WTC11 (cell line): ENCODE measurements at regions not wholly inside any gene's neighbourhood (a gene's known extent, or its start where the extent isn't known, plus 50 kb on each side); places are given as distances from the start of the nearest gene placed in this dataset.

Experiments
- ATAC-seq: fragments of 200-7000 bp; cut with Tn5 transposase; 2 replicates; pipeline ENCODE4 v1.10.0; 2021; ENCODE audit warnings: mild to moderate bottlenecking, moderate library complexity
- CTCF ChIA-PET: fragments of 300-600 bp; sonication (Branson Sonifier 250); formaldehyde crosslinking; loops from one replicate; lab custom pipeline; 2021; ENCODE audit warnings: antibody characterized with exemption; lab: Charles Lee
- POLR2A ChIA-PET: fragments of 350-600 bp; sonication (Branson Sonifier 250); formaldehyde crosslinking; loops from one replicate; lab custom pipeline; 2021; ENCODE audit warnings: antibody characterized with exemption; lab: Charles Lee
- DNase-seq: peaks from one replicate; pipeline ENCODE4 v3.0.0; 2021; ENCODE audit warnings: low spot score
- H3K27ac Mint-ChIP-seq: 2 replicates; pipeline ENCODE4 v1.8.0; 2021; ENCODE audit warnings: mixed read lengths
- H3K27me3 Mint-ChIP-seq: 2 replicates; pipeline ENCODE4 v1.8.0; 2021; ENCODE audit warnings: low read depth, mild to moderate bottlenecking, moderate library complexity, mixed read lengths
- H3K36me3 Mint-ChIP-seq: 2 replicates; pipeline ENCODE4 v1.8.0; 2021; ENCODE audit warnings: mixed read lengths
- H3K4me1 Mint-ChIP-seq: 2 replicates; pipeline ENCODE4 v1.8.0; 2022; ENCODE audit warnings: mixed read lengths
- H3K4me3 Mint-ChIP-seq: 2 replicates; pipeline ENCODE4 v1.8.0; 2021; ENCODE audit warnings: mild to moderate bottlenecking, moderate library complexity, mixed read lengths
- H3K9me3 Mint-ChIP-seq: 2 replicates; pipeline ENCODE4 v1.8.0; 2021; ENCODE audit warnings: mixed read lengths
- CREM ChIP-seq: sonication (generic); formaldehyde crosslinking; IDR thresholded peaks from 2 replicates; pipeline ENCODE4 v1.8.1; 2022; ENCODE audit warnings: mild to moderate bottlenecking, missing genetic modification reagents, moderate library complexity
- E2F5 ChIP-seq: sonication (generic); formaldehyde crosslinking; IDR thresholded peaks from 2 replicates; pipeline ENCODE4 v1.8.1; 2022; ENCODE audit warnings: mild to moderate bottlenecking, moderate library complexity, missing genetic modification reagents
- ELF4 ChIP-seq: sonication (generic); formaldehyde crosslinking; IDR thresholded peaks from 2 replicates; pipeline ENCODE4 v1.8.1; 2022; ENCODE audit warnings: low read depth, mild to moderate bottlenecking, moderate library complexity, missing genetic modification reagents
- FOXK1 ChIP-seq: sonication (generic); formaldehyde crosslinking; IDR thresholded peaks from 2 replicates; pipeline ENCODE4 v1.8.0; 2022; ENCODE audit warnings: mild to moderate bottlenecking, moderate library complexity, missing genetic modification reagents
- FOXP4 ChIP-seq: sonication (generic); formaldehyde crosslinking; IDR thresholded peaks from 2 replicates; pipeline ENCODE4 v1.8.0; 2022; ENCODE audit warnings: mild to moderate bottlenecking, missing genetic modification reagents
- HMGA2 ChIP-seq: fragments of 250-450 bp; sonication (Bioruptor Pico); IDR thresholded peaks from 2 replicates; pipeline ENCODE4 v1.4.0; 2021; ENCODE audit warnings: mild to moderate bottlenecking, moderate library complexity
- IRF2 ChIP-seq: sonication (generic); formaldehyde crosslinking; IDR thresholded peaks from 2 replicates; pipeline ENCODE4 v1.8.0; 2022; ENCODE audit warnings: low read depth, missing genetic modification reagents, borderline replicate concordance
- JUN ChIP-seq: sonication (generic); formaldehyde crosslinking; IDR thresholded peaks from 2 replicates; pipeline ENCODE4 v1.8.0; 2023; ENCODE audit warnings: mild to moderate bottlenecking, missing genetic modification reagents
- MYBL2 ChIP-seq: sonication (generic); formaldehyde crosslinking; IDR thresholded peaks from 2 replicates; pipeline ENCODE4 v1.8.1; 2023; ENCODE audit warnings: mild to moderate bottlenecking, moderate library complexity, missing genetic modification reagents
- NFATC4 ChIP-seq: fragments of 250-450 bp; sonication (Bioruptor Pico); IDR thresholded peaks from 2 replicates; pipeline ENCODE4 v1.9.0; 2021; ENCODE audit warnings: mild to moderate bottlenecking
- NFYB ChIP-seq: sonication (generic); formaldehyde crosslinking; conservative IDR thresholded peaks from 2 replicates; pipeline ENCODE4 v1.8.0; 2022; ENCODE audit warnings: low read depth, missing genetic modification reagents
- NR2C2 ChIP-seq: sonication (generic); formaldehyde crosslinking; IDR thresholded peaks from 2 replicates; pipeline ENCODE4 v1.8.0; 2022; ENCODE audit warnings: mild to moderate bottlenecking, missing genetic modification reagents
- SMAD3 ChIP-seq: sonication (generic); formaldehyde crosslinking; IDR thresholded peaks from 2 replicates; pipeline ENCODE4 v1.8.0; 2022; ENCODE audit warnings: missing genetic modification reagents, mild to moderate bottlenecking, borderline replicate concordance
- SP1 ChIP-seq: sonication (generic); formaldehyde crosslinking; conservative IDR thresholded peaks from 2 replicates; pipeline ENCODE4 v1.8.1; 2022; ENCODE audit warnings: missing genetic modification reagents
- STAT6 ChIP-seq: sonication (generic); formaldehyde crosslinking; conservative IDR thresholded peaks from 2 replicates; pipeline ENCODE4 v1.8.1; 2023; ENCODE audit warnings: mild to moderate bottlenecking, low read depth, missing genetic modification reagents, moderate library complexity
- TEAD4 ChIP-seq: sonication (generic); formaldehyde crosslinking; IDR thresholded peaks from 2 replicates; pipeline ENCODE4 v1.8.0; 2022; ENCODE audit warnings: mild to moderate bottlenecking, missing genetic modification reagents
- TP53 ChIP-seq: sonication (generic); formaldehyde crosslinking; IDR thresholded peaks from 2 replicates; pipeline ENCODE4 v1.8.1; 2023; ENCODE audit warnings: mild to moderate bottlenecking, missing genetic modification reagents
- ZNF121 ChIP-seq: sonication (generic); formaldehyde crosslinking; IDR thresholded peaks from 2 replicates; pipeline ENCODE4 v1.8.0; 2023; ENCODE audit warnings: missing genetic modification reagents
- ZNF138 ChIP-seq: sonication (generic); formaldehyde crosslinking; conservative IDR thresholded peaks from 2 replicates; pipeline ENCODE4 v1.8.1; 2022; ENCODE audit warnings: mild to moderate bottlenecking, moderate library complexity, missing genetic modification reagents
- ZNF423 ChIP-seq: fragments of 250-450 bp; sonication (Bioruptor Pico); IDR thresholded peaks from 2 replicates; pipeline ENCODE4 v2.1.2; 2022; ENCODE audit warnings: mild to moderate bottlenecking, moderate library complexity
- ZNF425 ChIP-seq: fragments of 250-450 bp; sonication (Bioruptor Pico); conservative IDR thresholded peaks from 2 replicates; pipeline ENCODE4 v1.9.0; 2021; ENCODE audit warnings: mild to moderate bottlenecking
- ZNF512 ChIP-seq: sonication (generic); formaldehyde crosslinking; IDR thresholded peaks from 2 replicates; pipeline ENCODE4 v1.8.1; 2022; ENCODE audit warnings: missing genetic modification reagents, borderline replicate concordance

- Mint-ChIP-seq H3K4me3 (no peak overlapping the region), H3K27me3 (no peaks in the 10 kb centered on the region)
These were observed 605.8 kb upstream of the MGMT start for GRCh38 chr10:128861018-128861901.

GRCh38 chr10:128863411-128863810, 603.6 kb upstream of the MGMT start:
- DNase-seq (no peak), ATAC-seq (no peak)
- Mint-ChIP-seq H3K4me1 (peaks cover 13% of the 10 kb centered on the region), H3K27me3 (no peaks in the 10 kb centered on the region; the same call in 1 of the 2 replicates), H3K27ac (no peak overlapping the region), H3K4me3 (no peak overlapping the region), H3K9me3 (peaks cover 14% of the 10 kb centered on the region), H3K36me3 (no peaks in the 10 kb centered on the region)
- POLR2A ChIA-PET: no interaction called here
- CTCF ChIA-PET: no interaction called here
- TF ChIP-seq FOXK1 (CRISPR knock-in tag) (no peak), ELF4 (CRISPR knock-in tag) (no peak), ZNF512 (CRISPR knock-in tag) (no peak), STAT6 (CRISPR knock-in tag) (no peak), ZNF138 (CRISPR knock-in tag) (no peak), NR2C2 (no peak), JUN (no peak), E2F5 (no peak)

More at GRCh38 chr10:128861018-128861901, 605.8 kb upstream of the MGMT start:
- H3K36me3 Mint-ChIP-seq: no peaks in the 10 kb centered on the region
- CTCF ChIA-PET: interaction anchor here (1.2 to 1.5 kb wide), 2 partner anchors 11 to 47 kb away, joined by 3 read pairs; no protein-coding TSS in a partner anchor
- TF ChIP-seq SMAD3 (CRISPR knock-in tag): no peak
- TF ChIP-seq NFYB: no peak
- TF ChIP-seq ELF4 (CRISPR knock-in tag): no peak
- no peak for TF ChIP-seq CREM (CRISPR knock-in tag)
- TF ChIP-seq JUN: no peak
- no peak for TF ChIP-seq NFATC4
- no peak for TF ChIP-seq ZNF423 (CRISPR knock-in tag)
- no peak for TF ChIP-seq FOXP4
- TF ChIP-seq TEAD4 (CRISPR knock-in tag): no peak
- TF ChIP-seq HMGA2 (CRISPR knock-in tag): no peak
- no peak for TF ChIP-seq ZNF425 (CRISPR knock-in tag)
- TF ChIP-seq ZNF512 (CRISPR knock-in tag): no peak
- TF ChIP-seq SP1 (CRISPR knock-in tag): no peak
- TF ChIP-seq ZNF121 (CRISPR knock-in tag): no peak
- TF ChIP-seq TP53: no peak
- no peak for TF ChIP-seq NR2C2
- TF ChIP-seq MYBL2 (CRISPR knock-in tag): no peak
- TF ChIP-seq IRF2: no peak
- TF ChIP-seq, all 79 proteins: peak for 0
- H3K9me3 Mint-ChIP-seq: peaks cover 14% of the 10 kb centered on the region
- POLR2A ChIA-PET: no interaction called here
- ATAC-seq: no peak
- H3K27ac Mint-ChIP-seq: no peak overlapping the region
- DNase-seq: no peak
- peaks cover 9% of the 10 kb centered on the region for H3K4me1 Mint-ChIP-seq
